ENCODE measurements at regions not wholly inside any gene's neighbourhood (a gene's known extent, or its start where the extent isn't known, plus 50 kb on each side); places are given as distances from the start of the nearest gene placed in this dataset.
A peak's percentile ranks its signal among the peaks of the same experiment; 100 is the strongest.

DNA sequence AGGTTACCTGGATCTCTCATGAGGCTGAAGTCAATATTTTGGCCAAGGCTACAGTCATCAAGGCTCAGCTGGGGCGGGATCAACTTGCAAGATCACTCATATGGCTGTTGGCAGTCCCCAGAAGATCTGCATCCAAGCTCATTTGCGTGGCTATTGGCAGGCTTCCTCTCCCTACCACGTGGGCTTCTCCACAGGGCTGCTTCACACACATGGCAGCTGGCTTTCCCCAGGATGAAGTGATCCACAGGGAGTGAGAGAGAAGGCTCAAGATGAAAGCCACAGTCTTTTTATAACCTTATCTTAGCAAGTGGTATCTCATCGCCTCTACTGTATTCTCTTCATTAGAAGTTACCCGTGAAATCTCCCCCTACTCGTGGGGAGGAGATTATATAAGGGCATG is 167.4 kb downstream of the TMEM26 start:
- H3K9me3 Mint-ChIP-seq = peaks cover 0 to 4% (median 0%) of the 10 kb centered on the region in 8 donors
- ChIA-PET POLR2A (ENCODE audit: partially characterized antibody) (no interaction called here), CTCF (ENCODE audit: partially characterized antibody) (no interaction called here)
- Histone ChIP-seq H3K4me1 (ENCODE audit: insufficient read depth, low read length) (peaks cover 19% of the 10 kb centered on the region), H3K9me3 (ENCODE audit: control insufficient read depth in 1 of 2, low read length in 2 of 2) (no peaks in the 10 kb centered on the region), H3K27me3 (ENCODE audit: insufficient read depth, low read length) (no peaks in the 10 kb centered on the region), H3K27ac (ENCODE audit: low read depth, low read length) (no peak overlapping the region), H3K36me3 (ENCODE audit: insufficient read depth, low read length) (no peaks in the 10 kb centered on the region), H3K4me3 (ENCODE audit: low read length in 2 of 2) (no peak overlapping the region)
- DNase-seq = no peak
- H3K27ac Mint-ChIP-seq = no peak overlapping the region
- intact Hi-C loops (cut with micrococcal nuclease) = loop anchor here (2.0 kb wide), 1 partner anchor 145 kb away; no protein-coding TSS in a partner anchor
- H3K36me3 Mint-ChIP-seq = no peaks in the 10 kb centered on the region
- H3K4me3 Mint-ChIP-seq = no peak overlapping the region
- no peaks in the 10 kb centered on the region for H3K27me3 Mint-ChIP-seq
- peaks cover 18 to 27% (median 21%) of the 10 kb centered on the region in 4 donors for H3K4me1 Mint-ChIP-seq

DNA sequence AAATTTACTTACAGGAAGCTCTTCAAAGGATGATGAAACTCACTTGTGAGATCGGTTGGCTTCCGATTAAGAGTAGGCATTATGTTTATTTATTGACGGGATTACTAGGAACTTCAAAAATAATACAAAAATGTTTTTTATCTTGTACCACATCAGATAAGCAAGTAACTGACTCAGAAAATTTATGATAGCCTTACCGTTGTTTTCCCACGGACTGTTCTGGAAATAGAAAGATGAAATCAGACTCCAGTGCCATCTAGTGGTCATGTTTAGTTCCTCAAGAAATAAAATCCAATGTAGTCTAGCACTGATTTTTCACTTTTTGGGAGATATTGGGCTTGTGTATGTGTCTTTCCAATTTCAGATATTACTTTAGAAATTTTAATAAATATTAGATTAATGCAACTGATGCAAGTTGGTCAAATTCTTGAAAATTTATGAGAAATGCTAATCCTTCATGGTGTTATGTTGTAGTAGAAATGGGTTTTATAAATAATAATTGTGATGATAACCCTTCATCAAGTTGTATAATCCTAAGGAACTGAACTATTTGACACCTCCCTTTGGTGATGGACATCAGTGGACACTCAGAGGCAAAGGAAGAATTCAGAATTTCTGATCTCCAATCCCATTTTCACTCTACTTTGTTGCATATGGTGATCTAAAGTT is 168.8 kb downstream of the TMEM26 start:
- Mint-ChIP-seq H3K36me3 (no peaks in the 10 kb centered on the region), H3K4me1 (peaks cover 18 to 27% (median 22%) of the 10 kb centered on the region in 4 donors), H3K27me3 (no peaks in the 10 kb centered on the region), H3K4me3 (peak overlapping the region; percentile 34 to 75 (median 70)), H3K27ac (peak overlapping the region in 2 of 7 donors; percentile 15 to 31), H3K9me3 (peaks cover 0 to 1% (median 0%) of the 10 kb centered on the region in 8 donors)
- no peaks in the 10 kb centered on the region for H3K9me3 ChIP-seq (ENCODE audit: control insufficient read depth in 1 of 2, low read length in 2 of 2)
- H3K36me3 ChIP-seq (ENCODE audit: insufficient read depth, low read length) = no peaks in the 10 kb centered on the region
- ChIA-PET POLR2A (ENCODE audit: partially characterized antibody) (no interaction called here), CTCF (ENCODE audit: partially characterized antibody) (interaction anchor here (0.9 to 1.2 kb wide), 5 partner anchors 10 to 468 kb away, joined by 3 to 6 read pairs (median 3); no protein-coding TSS in a partner anchor)
- H3K27me3 ChIP-seq (ENCODE audit: insufficient read depth, low read length) = no peaks in the 10 kb centered on the region
- peaks cover 19% of the 10 kb centered on the region for H3K4me1 ChIP-seq (ENCODE audit: insufficient read depth, low read length)
- H3K4me3 ChIP-seq (ENCODE audit: low read length in 2 of 2) = no peak overlapping the region
- H3K27ac ChIP-seq (ENCODE audit: low read depth, low read length) = no peak overlapping the region
- intact Hi-C loops (cut with micrococcal nuclease) = loop anchor here (1.0 to 2.0 kb wide), 2 partner anchors 144 to 1658 kb away; no protein-coding TSS in a partner anchor
- DNase-seq = peak in 4 of 5 donors; percentile 23 to 42 (median 34)

DNA sequence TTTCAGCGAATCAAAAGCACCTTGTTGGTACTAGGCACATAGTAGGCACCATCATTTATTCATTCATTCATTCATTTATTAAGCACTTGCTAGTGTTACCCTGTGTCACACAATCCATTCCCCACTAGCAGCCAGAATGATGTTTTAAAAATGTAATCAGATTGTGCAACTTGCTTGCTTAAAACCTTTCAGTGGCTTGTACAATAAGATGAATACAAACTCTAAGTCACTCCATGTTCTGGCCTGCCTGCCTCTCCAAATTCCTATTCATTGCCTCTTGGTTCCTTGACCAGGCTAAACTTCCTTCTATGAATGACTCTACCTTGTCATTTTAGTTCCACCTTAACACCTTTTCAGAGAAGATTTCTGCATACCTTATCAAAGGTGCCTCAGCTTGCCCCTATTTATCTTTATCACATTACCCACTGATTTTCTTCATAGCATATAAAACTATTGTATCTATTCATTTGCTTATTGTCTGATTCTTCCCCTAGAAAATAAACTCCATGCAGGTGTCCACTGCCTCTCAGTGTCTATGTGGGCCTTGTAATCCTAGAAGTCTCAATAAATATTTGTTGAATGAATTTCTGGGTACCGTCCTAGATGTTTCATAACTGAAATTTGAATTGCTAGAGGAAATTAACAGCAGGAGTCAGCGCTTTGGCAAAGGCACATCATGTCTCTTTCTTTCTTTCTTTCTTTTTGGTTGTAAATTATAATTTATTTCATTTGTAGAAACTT is 169.5 kb downstream of the TMEM26 start:
- Mint-ChIP-seq H3K9me3 (peaks cover 0 to 1% (median 0%) of the 10 kb centered on the region in 8 donors), H3K27ac (peak overlapping the region in 1 of 7 donors; percentile 4), H3K27me3 (no peaks in the 10 kb centered on the region), H3K36me3 (no peaks in the 10 kb centered on the region), H3K4me1 (peaks cover 18 to 27% (median 23%) of the 10 kb centered on the region in 4 donors), H3K4me3 (peak overlapping the region in 7 of 8 donors; percentile 34 to 75 (median 70))
- Histone ChIP-seq H3K36me3 (ENCODE audit: insufficient read depth, low read length) (no peaks in the 10 kb centered on the region), H3K4me1 (ENCODE audit: insufficient read depth, low read length) (peaks cover 19% of the 10 kb centered on the region), H3K9me3 (ENCODE audit: control insufficient read depth in 1 of 2, low read length in 2 of 2) (no peaks in the 10 kb centered on the region), H3K27ac (ENCODE audit: low read depth, low read length) (no peak overlapping the region), H3K4me3 (ENCODE audit: low read length in 2 of 2) (no peak overlapping the region), H3K27me3 (ENCODE audit: insufficient read depth, low read length) (no peaks in the 10 kb centered on the region)
- intact Hi-C loops (cut with micrococcal nuclease) = loop anchor here (1.0 to 2.0 kb wide), 2 partner anchors 143 to 1657 kb away; no protein-coding TSS in a partner anchor
- ChIA-PET POLR2A (ENCODE audit: partially characterized antibody) (no interaction called here), CTCF (ENCODE audit: partially characterized antibody) (interaction anchor here (0.9 to 1.2 kb wide), 5 partner anchors 11 to 467 kb away, joined by 3 to 6 read pairs (median 3); no protein-coding TSS in a partner anchor)
- no peak for DNase-seq

DNA sequence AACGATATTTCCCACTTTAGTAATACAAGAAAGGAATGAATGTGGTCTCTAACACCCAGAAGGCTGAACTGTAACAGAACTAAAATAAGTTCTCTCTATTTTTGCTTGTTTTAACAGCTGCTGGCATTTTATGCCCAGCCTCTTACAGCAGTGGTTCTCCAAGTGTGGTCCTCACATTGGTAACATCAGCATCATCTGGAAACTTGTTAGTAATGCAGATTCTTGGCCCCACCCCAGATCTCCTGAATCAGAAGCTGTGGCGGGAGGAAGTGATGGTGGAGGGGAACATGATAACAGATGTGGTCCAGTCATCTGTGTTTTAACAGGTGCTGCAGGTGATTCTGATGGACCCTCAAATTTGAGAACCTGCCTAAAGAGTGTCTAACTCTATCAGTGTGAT is 170.1 kb downstream of the TMEM26 start:
- no peaks in the 10 kb centered on the region for H3K27me3 ChIP-seq (ENCODE audit: insufficient read depth, low read length)
- H3K27ac ChIP-seq (ENCODE audit: low read depth, low read length) = no peak overlapping the region
- H3K4me3 ChIP-seq (ENCODE audit: low read length in 2 of 2) = no peak overlapping the region
- Mint-ChIP-seq H3K4me1 (peaks cover 18 to 25% (median 23%) of the 10 kb centered on the region in 4 donors), H3K27ac (no peak overlapping the region), H3K4me3 (no peak overlapping the region), H3K9me3 (peaks cover 0 to 1% (median 0%) of the 10 kb centered on the region in 8 donors), H3K27me3 (no peaks in the 10 kb centered on the region), H3K36me3 (no peaks in the 10 kb centered on the region)
- intact Hi-C loops (cut with micrococcal nuclease) = no loop called here
- no peak for DNase-seq
- POLR2A ChIA-PET (ENCODE audit: partially characterized antibody) = no interaction called here
- no peaks in the 10 kb centered on the region for H3K9me3 ChIP-seq (ENCODE audit: control insufficient read depth in 1 of 2, low read length in 2 of 2)
- H3K36me3 ChIP-seq (ENCODE audit: insufficient read depth, low read length) = no peaks in the 10 kb centered on the region
- CTCF ChIA-PET (ENCODE audit: partially characterized antibody) = interaction anchor here (1.1 kb wide), 1 partner anchor 12 kb away, joined by 3 read pairs; no protein-coding TSS in a partner anchor
- peaks cover 19% of the 10 kb centered on the region for H3K4me1 ChIP-seq (ENCODE audit: insufficient read depth, low read length)

DNA sequence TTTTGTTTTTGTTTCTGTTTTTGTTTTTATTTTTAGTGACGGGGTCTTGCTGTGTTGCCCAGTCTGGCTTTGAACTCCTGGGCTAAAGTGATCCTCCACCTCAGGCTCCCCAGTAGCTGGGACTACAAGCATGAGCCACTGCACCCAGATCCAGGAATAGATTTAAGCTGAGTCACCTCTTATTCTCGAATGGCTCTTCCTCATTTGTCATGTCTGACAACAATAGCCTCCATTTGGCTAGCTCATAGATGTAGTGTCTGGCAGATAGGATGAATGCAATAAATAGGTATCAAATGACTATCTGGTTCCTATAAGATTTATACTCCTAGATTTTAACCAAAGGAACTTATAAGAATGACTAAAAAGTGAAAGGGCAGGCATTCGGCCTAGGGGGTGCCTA is 172.9 kb downstream of the TMEM26 start:
- intact Hi-C loops (cut with micrococcal nuclease) = no loop called here
- ChIA-PET POLR2A (ENCODE audit: partially characterized antibody) (no interaction called here), CTCF (ENCODE audit: partially characterized antibody) (no interaction called here)
- Mint-ChIP-seq H3K4me3 (no peak overlapping the region), H3K9me3 (peaks cover 0 to 1% (median 0%) of the 10 kb centered on the region in 8 donors), H3K4me1 (peaks cover 0 to 8% (median 5%) of the 10 kb centered on the region in 4 donors), H3K27ac (no peak overlapping the region), H3K36me3 (no peaks in the 10 kb centered on the region), H3K27me3 (peaks cover 0 to 2% of the 10 kb centered on the region in 2 donors)
- no peak for DNase-seq
- Histone ChIP-seq H3K27ac (ENCODE audit: low read depth, low read length) (no peak overlapping the region), H3K9me3 (ENCODE audit: control insufficient read depth in 1 of 2, low read length in 2 of 2) (no peaks in the 10 kb centered on the region), H3K27me3 (ENCODE audit: insufficient read depth, low read length) (no peaks in the 10 kb centered on the region), H3K4me1 (ENCODE audit: insufficient read depth, low read length) (peaks cover 4% of the 10 kb centered on the region), H3K4me3 (ENCODE audit: low read length in 2 of 2) (no peak overlapping the region), H3K36me3 (ENCODE audit: insufficient read depth, low read length) (no peaks in the 10 kb centered on the region)

DNA sequence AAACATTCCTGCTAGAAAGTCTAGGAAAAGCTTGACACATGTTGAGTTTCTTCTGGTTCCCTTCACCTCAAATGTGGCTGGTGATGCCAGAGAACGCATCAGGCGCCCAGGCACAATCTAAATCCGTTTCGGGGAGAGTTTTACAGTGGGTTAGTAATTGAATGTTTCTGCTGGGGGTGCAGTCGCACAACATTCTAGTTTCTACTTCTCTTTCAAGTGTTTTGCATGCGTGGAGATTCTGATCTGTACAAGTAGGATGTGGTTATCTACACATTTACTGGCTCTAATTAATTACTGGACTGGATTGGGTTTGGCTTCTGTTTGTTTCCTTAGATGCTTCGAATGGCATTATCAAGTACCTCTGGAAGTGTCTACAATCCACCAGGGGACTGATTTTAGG is 173.8 kb downstream of the TMEM26 start:
- Histone ChIP-seq H3K4me1 (ENCODE audit: insufficient read depth, low read length) (peaks cover 4% of the 10 kb centered on the region), H3K27me3 (ENCODE audit: insufficient read depth, low read length) (no peaks in the 10 kb centered on the region), H3K27ac (ENCODE audit: low read depth, low read length) (no peak overlapping the region), H3K9me3 (ENCODE audit: control insufficient read depth in 1 of 2, low read length in 2 of 2) (no peaks in the 10 kb centered on the region), H3K36me3 (ENCODE audit: insufficient read depth, low read length) (no peaks in the 10 kb centered on the region), H3K4me3 (ENCODE audit: low read length in 2 of 2) (no peak overlapping the region)
- peaks cover 0 to 1% (median 0%) of the 10 kb centered on the region in 8 donors for H3K9me3 Mint-ChIP-seq
- H3K4me3 Mint-ChIP-seq = peak overlapping the region in 1 of 8 donors; percentile 13
- CTCF ChIA-PET (ENCODE audit: partially characterized antibody) = no interaction called here
- peaks cover 0 to 2% of the 10 kb centered on the region in 2 donors for H3K27me3 Mint-ChIP-seq
- DNase-seq = no peak
- no peaks in the 10 kb centered on the region for H3K36me3 Mint-ChIP-seq
- POLR2A ChIA-PET (ENCODE audit: partially characterized antibody) = no interaction called here
- H3K4me1 Mint-ChIP-seq = peaks cover 0 to 8% (median 5%) of the 10 kb centered on the region in 4 donors
- intact Hi-C loops (cut with micrococcal nuclease) = no loop called here
- H3K27ac Mint-ChIP-seq = no peak overlapping the region

DNA sequence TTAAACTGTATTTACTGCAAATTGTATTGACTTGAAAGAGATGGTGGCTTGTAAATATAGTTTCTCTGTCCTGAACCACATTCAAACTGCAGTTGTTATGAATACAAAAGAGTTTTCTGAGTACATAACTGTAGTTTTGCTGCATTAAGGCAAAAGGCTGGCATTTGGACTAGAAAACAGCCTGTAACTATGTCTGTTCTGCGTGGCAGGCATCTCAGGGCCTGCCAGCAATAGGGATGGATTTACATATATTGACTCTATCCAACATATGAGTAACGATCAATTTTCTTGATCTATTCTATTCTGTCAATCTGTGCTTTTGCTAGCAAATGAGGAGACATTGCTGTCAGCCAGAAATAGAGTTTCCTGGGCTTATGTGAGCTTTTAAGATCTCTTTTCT is 174.6 kb downstream of the TMEM26 start:
- intact Hi-C loops (cut with micrococcal nuclease) = no loop called here
- Histone ChIP-seq H3K4me3 (ENCODE audit: low read length in 2 of 2) (no peak overlapping the region), H3K27me3 (ENCODE audit: insufficient read depth, low read length) (no peaks in the 10 kb centered on the region), H3K27ac (ENCODE audit: low read depth, low read length) (no peak overlapping the region), H3K9me3 (ENCODE audit: control insufficient read depth in 1 of 2, low read length in 2 of 2) (no peaks in the 10 kb centered on the region), H3K4me1 (ENCODE audit: insufficient read depth, low read length) (no peaks in the 10 kb centered on the region), H3K36me3 (ENCODE audit: insufficient read depth, low read length) (no peaks in the 10 kb centered on the region)
- POLR2A ChIA-PET (ENCODE audit: partially characterized antibody) = no interaction called here
- Mint-ChIP-seq H3K4me3 (no peak overlapping the region), H3K4me1 (peaks cover 0 to 4% (median under 1%) of the 10 kb centered on the region in 4 donors), H3K27me3 (peaks cover 0 to 2% of the 10 kb centered on the region in 2 donors), H3K9me3 (peaks cover 0 to 1% (median 0%) of the 10 kb centered on the region in 8 donors), H3K27ac (no peak overlapping the region), H3K36me3 (no peaks in the 10 kb centered on the region)
- DNase-seq = no peak
- CTCF ChIA-PET (ENCODE audit: partially characterized antibody) = no interaction called here

Data from CD4-positive, alpha-beta memory T cell (primary cell).